ENCODE measurements at regions not wholly inside any gene's neighbourhood (a gene's known extent, or its start where the extent isn't known, plus 50 kb on each side); places are given as distances from the start of the nearest gene placed in this dataset.

- DNase-seq: no peak
Observed at GRCh38 chr2:71830497-71831192, 317.0 kb downstream of the CYP26B1 start.

GRCh38 chr2:71829008-71829407, 318.7 kb downstream of the CYP26B1 start:
- DNase-seq: no peak

- no peak for DNase-seq
Observed at GRCh38 chr2:71827973-71828372, 319.7 kb downstream of the CYP26B1 start.

DNA sequence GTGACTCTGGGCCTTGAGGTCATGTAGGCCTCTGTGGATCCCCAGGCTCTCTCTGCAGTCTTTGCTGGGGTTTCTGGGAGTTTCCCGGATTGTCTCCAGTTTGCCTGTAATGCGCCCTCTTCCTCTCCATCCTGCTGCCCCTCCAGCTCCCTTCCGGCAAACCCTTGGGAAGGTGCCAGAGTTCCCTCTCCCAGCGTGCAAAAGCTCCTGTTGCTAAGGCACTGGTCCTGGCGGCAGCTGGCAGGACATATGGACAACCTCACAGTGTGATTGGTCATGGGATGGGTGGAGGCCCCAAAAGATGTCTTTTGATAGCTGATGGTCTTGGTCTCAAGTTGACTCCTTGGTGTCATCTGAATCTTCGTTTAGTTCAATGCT, 320.1 kb downstream of the CYP26B1 start:
- DNase-seq: no peak

- DNase-seq: no peak
Observed at GRCh38 chr2:71826826-71827523, 320.7 kb downstream of the CYP26B1 start.

DNA sequence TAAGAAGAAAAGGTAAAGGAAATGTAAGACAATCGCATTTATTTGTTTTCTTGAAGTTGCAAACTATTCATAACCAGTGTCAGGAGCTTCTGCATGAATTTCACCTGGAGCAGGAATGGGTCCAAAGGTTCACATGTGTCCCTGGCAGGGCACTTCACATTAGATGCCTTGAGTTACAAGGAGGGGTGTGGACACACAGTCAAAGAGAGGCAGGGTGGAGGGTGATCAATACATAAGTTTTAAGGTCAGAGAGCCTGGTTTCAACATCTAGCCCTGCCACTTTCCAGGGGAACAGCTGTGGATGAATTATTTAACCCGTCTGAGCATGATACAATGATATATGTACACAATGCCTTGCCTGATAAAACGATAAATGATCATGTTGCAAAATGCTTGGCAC, 321.4 kb downstream of the CYP26B1 start:
- no peak for DNase-seq

- DNase-seq: no peak
Observed at GRCh38 chr2:71824436-71824835, 323.2 kb downstream of the CYP26B1 start.

DNA sequence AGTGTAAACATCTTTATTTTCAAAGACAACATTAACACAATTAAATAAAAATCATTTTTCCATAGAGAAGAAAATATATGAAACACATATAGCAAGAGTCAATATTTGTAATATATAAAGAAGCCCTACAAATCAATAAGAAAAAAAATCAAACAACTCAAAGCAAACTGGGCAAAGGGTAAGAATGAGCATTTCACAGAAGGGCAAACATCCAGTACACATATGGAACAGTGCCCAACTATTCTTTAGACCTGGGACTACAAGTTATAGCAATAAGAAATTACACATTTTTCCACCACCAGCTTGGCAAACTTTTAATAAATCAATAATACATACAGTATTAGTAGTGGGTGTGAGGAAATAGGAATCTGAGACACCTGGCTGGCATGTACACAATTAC, 324.1 kb downstream of the CYP26B1 start:
- no peak for DNase-seq

- no peak for DNase-seq
Observed at GRCh38 chr2:71822463-71822862, 325.2 kb downstream of the CYP26B1 start.

- no peak for DNase-seq
Observed at GRCh38 chr2:71821856-71822255, 325.8 kb downstream of the CYP26B1 start.

GRCh38 chr2:71816815-71817214, 330.8 kb downstream of the CYP26B1 start:
- no peak for DNase-seq

DNA sequence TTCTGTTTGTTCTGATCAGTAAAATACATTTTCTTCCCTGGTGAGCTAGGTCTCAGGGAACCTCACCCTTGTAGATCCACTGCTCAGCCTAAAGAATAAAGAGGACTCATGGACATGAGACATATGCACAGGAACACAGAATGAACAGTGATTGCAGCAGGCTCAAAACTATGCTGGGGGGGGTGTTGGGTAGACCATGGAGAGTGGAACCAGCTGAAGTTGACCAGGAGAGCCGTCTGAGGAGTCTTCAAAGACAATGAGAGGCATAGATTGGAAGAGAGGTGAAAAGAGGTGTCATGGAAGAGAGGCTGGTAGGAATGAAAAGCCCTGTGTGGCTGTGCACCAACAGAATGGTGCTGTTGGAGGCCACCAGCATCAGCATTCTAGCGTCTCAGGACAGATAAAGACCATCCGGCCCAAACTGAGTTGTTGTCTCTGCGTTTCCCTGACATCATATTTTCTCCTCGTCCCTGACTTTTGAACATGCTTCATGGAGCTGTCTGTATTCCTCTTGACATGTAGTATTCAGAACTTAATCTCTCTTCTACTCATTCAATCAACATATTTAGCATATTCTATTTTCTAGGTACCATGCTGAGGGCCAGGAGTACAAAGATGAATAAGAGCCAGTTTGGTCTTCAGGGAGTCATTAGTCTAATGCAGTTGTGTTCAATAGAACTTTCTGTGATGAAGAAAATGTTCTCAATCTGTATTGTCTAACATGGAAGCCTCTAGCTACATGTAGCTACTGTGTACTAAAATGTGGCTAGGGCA, 331.8 kb downstream of the CYP26B1 start:
- no peak for DNase-seq

GRCh38 chr2:71814885-71815284, 332.8 kb downstream of the CYP26B1 start:
- no peak for DNase-seq

DNA sequence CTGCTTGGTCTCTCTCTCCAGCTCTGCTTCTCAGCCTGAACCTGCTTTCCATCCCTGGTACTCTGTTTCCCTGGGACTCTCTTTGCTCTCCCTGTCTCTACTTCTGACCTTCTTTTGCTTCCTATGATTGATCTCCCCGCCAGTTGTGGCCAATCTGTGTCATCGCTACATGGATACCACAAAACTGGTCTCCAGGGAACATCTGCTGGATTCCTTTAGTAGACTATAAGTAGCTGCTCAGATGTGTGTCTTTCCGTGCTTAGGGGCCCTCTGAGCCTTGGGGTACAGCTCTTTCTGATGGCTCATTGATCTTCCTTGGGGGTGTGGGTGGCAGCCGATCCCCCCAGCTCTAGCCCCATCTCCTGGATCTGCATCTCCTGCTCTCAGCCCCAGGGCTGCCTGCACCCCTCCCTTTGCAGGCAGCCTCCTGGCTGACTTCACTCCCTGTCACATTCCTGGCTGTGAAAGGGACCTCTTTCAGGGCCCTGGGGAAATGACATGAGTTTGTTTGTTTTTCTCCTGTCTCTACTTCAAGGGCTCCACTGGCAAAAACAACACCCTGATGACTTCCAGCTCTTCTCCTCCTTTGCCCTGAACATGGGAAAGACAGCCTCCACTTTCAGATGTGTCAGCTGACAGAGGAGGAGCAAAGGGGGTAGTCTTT, 333.7 kb downstream of the CYP26B1 start:
- no peak for DNase-seq

DNA sequence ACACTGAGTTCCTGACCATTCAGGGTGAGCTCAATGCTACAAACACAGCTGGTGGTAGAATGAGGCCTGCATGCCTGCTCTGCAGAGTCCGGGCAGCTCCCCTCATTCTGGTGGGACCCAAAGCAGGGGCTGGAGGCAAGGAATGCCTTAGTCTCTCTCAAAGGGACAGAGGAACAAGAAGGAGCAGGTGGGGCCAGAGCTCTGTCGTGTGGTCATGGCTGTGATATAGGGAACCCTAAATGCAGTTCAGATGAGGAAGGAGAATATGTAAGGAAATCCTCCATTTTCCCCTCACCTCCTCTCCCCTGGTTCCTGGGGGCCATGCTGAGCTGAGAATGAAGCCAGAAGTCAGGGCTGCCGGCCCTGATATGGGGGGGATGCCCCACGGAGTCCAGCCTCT, 334.3 kb downstream of the CYP26B1 start:
- DNase-seq: no peak

- no peak for DNase-seq
Observed at GRCh38 chr2:71812736-71813135, 334.9 kb downstream of the CYP26B1 start.

GRCh38 chr2:71811726-71812125, 335.9 kb downstream of the CYP26B1 start:
- DNase-seq: no peak

GRCh38 chr2:71811157-71811556, 336.5 kb downstream of the CYP26B1 start:
- DNase-seq: no peak

GRCh38 chr2:71807581-71808451, 339.8 kb downstream of the CYP26B1 start:
- DNase-seq: no peak

GRCh38 chr2:71806432-71806831, 341.2 kb downstream of the CYP26B1 start:
- no peak for DNase-seq

GRCh38 chr2:71804281-71804751, 343.3 kb downstream of the CYP26B1 start:
- DNase-seq: no peak

GRCh38 chr2:71803398-71803797, 344.3 kb downstream of the CYP26B1 start:
- no peak for DNase-seq
